ENCODE measurements at regions not wholly inside any gene's neighbourhood (a gene's known extent, or its start where the extent isn't known, plus 50 kb on each side); places are given as distances from the start of the nearest gene placed in this dataset.

GRCh38 chr2:10188211-10188610 is 65.7 kb downstream of the RRM2 start:
- peak; percentile 42 for DNase-seq (ENCODE audit: low read depth)
- no peak for TF ChIP-seq POLR2A (IDR thresholded peaks at IDR 0.05; ENCODE audit: extremely low read depth, insufficient read length)
- TF ChIP-seq MAX (IDR thresholded peaks at IDR 0.05; ENCODE audit: low read depth, low read length) = no peak
- TF ChIP-seq MYC (IDR thresholded peaks at IDR 0.05; ENCODE audit: low read depth, low read length) = no peak
- peak; percentile 27 for TF ChIP-seq CTCF (IDR thresholded peaks at IDR 0.05; ENCODE audit: low read depth, low read length)
- no peak overlapping the region for H3K4me3 ChIP-seq (ENCODE audit: low read depth, low read length)

- H3K4me3 ChIP-seq (ENCODE audit: low read depth, low read length) = no peak overlapping the region
- TF ChIP-seq POLR2A (IDR thresholded peaks at IDR 0.05; ENCODE audit: extremely low read depth, insufficient read length) (no peak), CTCF (IDR thresholded peaks at IDR 0.05; ENCODE audit: low read depth, low read length) (no peak), MAX (IDR thresholded peaks at IDR 0.05; ENCODE audit: low read depth, low read length) (no peak), MYC (IDR thresholded peaks at IDR 0.05; ENCODE audit: low read depth, low read length) (no peak)
- DNase-seq (ENCODE audit: low read depth) = no peak
Observed at GRCh38 chr2:10188729-10189305, 66.3 kb downstream of the RRM2 start.

- H3K4me3 ChIP-seq (ENCODE audit: low read depth, low read length) = no peak overlapping the region
- TF ChIP-seq CTCF (IDR thresholded peaks at IDR 0.05; ENCODE audit: low read depth, low read length) (no peak), POLR2A (IDR thresholded peaks at IDR 0.05; ENCODE audit: extremely low read depth, insufficient read length) (no peak), MYC (IDR thresholded peaks at IDR 0.05; ENCODE audit: low read depth, low read length) (no peak), MAX (IDR thresholded peaks at IDR 0.05; ENCODE audit: low read depth, low read length) (no peak)
- no peak for DNase-seq (ENCODE audit: low read depth)
Observed at GRCh38 chr2:10190255-10190654, 67.7 kb downstream of the RRM2 start.

GRCh38 chr2:10190737-10191532 is 68.4 kb downstream of the RRM2 start:
- H3K4me3 ChIP-seq (ENCODE audit: low read depth, low read length) = no peak overlapping the region
- no peak for TF ChIP-seq MAX (IDR thresholded peaks at IDR 0.05; ENCODE audit: low read depth, low read length)
- TF ChIP-seq POLR2A (IDR thresholded peaks at IDR 0.05; ENCODE audit: extremely low read depth, insufficient read length) = no peak
- TF ChIP-seq CTCF (IDR thresholded peaks at IDR 0.05; ENCODE audit: low read depth, low read length) = no peak
- TF ChIP-seq MYC (IDR thresholded peaks at IDR 0.05; ENCODE audit: low read depth, low read length) = no peak
- no peak for DNase-seq (ENCODE audit: low read depth)

GRCh38 chr2:10191554-10191953 is 69.0 kb downstream of the RRM2 start:
- TF ChIP-seq POLR2A (IDR thresholded peaks at IDR 0.05; ENCODE audit: extremely low read depth, insufficient read length) (no peak), CTCF (IDR thresholded peaks at IDR 0.05; ENCODE audit: low read depth, low read length) (no peak), MYC (IDR thresholded peaks at IDR 0.05; ENCODE audit: low read depth, low read length) (no peak)

More at GRCh38 chr2:10191554-10191953, 69.0 kb downstream of the RRM2 start:
- H3K4me3 ChIP-seq (ENCODE audit: low read depth, low read length) = no peak overlapping the region
- no peak for DNase-seq (ENCODE audit: low read depth)
